Ovary (tissue), 7 donors: ENCODE measurements at regions not wholly inside any gene's neighbourhood (a gene's known extent, or its start where the extent isn't known, plus 50 kb on each side); places are given as distances from the start of the nearest gene placed in this dataset.

Source experiments
- DNase-seq, 5 donors: peaks; one replicate each; pipeline ENCODE4 v3.0.0-alpha.2; 2019 to 2020
- H3K27ac ChIP-seq, 2 donors: fragments of 200-600 bp; one replicate each; pipeline versions ENCODE4 v1.5.1 to v1.8.0; 2019 to 2022
- H3K27me3 ChIP-seq: fragments of 200-600 bp; one replicate; pipeline ENCODE4 v1.8.0; 2022
- H3K36me3 ChIP-seq: fragments of 200-600 bp; sonication (generic); one replicate; pipeline ENCODE4 v1.5.1; 2019
- H3K4me1 ChIP-seq: one replicate; pipeline ENCODE4 v1.8.1; 2013; ENCODE audit warnings: mild to moderate bottlenecking, moderate library complexity; ENCODE audit not compliant: insufficient read depth
- H3K4me3 ChIP-seq: fragments of 200-600 bp; sonication (generic); one replicate; pipeline ENCODE4 v1.5.1; 2017
- H3K9me3 ChIP-seq, 2 donors: fragments of 200-600 bp in 1 of 2; sonication (generic) in 1 of 2; one replicate each; pipeline versions ENCODE4 v1.5.1 to v1.8.1; 2013 to 2019; ENCODE audit warnings: mild to moderate bottlenecking in 1 of 2, moderate library complexity in 1 of 2
- CTCF ChIP-seq, 3 donors: fragments of 450-650 bp in 2 of 3; fragments of 200-600 bp in 1 of 3; IDR thresholded peaks; one replicate each; pipeline versions ENCODE4 v1.5.1 to v1.8.0; 2016 to 2022; ENCODE audit warnings: antibody characterized with exemption in 3 of 3, mild to moderate bottlenecking in 1 of 3
- EP300 ChIP-seq: sonication (generic); formaldehyde crosslinking; IDR thresholded peaks from one replicate; pipeline ENCODE4 v1.6.1; 2017; ENCODE audit warnings: antibody characterized with exemption
- POLR2A ChIP-seq: fragments of 450-650 bp; IDR thresholded peaks from one replicate; pipeline ENCODE4 v1.6.1; 2017; ENCODE audit warnings: antibody characterized with exemption, mild to moderate bottlenecking, moderate library complexity
- WGBS, 3 donors: extraction: QIAGEN DNeasy Blood & Tissue Kit in 1 of 3; methylation state at CpG; one replicate each; pipeline versions ENCODE4 v1.1.5 to v1.1.7; 2013 to 2017; 5-methylcytosine and 5-hydroxymethylcytosine counted together
- intact Hi-C, 4 donors: fragments of 100-400 bp; cut with DNase I; formaldehyde crosslinking; loops; one replicate each; pipeline versions ENCODE4 v1.11.0 to v1.15.1; 2022 to 2023
- donor health status: DM: no; HTN: no; CAD: no; lungs with moderate emphysema.
- donor health status: DM: no; HTN: no; CAD: no.
- donor health status: Bipolar disorder and iron deficiency.
- donor health status: DM: no; HTN: no; CAD: no.
- donor health status: DM: yes; HTN: yes; CAD: no.

DNA sequence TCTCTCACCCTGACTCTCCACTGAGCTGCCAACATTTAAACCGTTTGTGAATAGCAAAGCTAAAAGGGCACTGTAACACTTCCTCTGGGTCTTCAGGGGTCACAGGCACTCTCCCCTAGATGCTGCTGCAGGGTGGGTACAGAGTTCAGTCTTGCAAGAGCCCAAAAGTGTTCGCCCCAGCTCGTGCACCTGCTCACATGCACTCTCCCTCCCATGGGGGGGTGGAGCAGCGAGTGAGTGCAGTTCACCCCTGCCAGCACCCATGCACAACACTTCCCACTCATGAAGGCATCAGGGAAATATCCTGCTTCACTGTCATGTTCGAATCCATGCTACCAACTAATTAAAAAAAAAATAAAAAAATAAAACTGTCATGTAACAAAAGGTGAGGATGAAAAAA lies 950.7 kb upstream of the PRR20A start:
- Histone ChIP-seq H3K4me3 (no peak overlapping the region), H3K27me3 (peaks cover 3% of the 10 kb centered on the region), H3K36me3 (no peaks in the 10 kb centered on the region), H3K9me3 (no peaks in the 10 kb centered on the region), H3K27ac (no peak overlapping the region), H3K4me1 (no peaks in the 10 kb centered on the region)
- DNase-seq = no peak
- intact Hi-C loops = no loop called here
- TF ChIP-seq POLR2A (no peak), EP300 (no peak), CTCF (IDR thresholded peaks at IDR 0.05) (no peak)
- 60 to 63% (median 60%) methylated on average over 5 of the region's 5 CpGs for WGBS, 3 donors

- Histone ChIP-seq H3K27me3 (no peaks in the 10 kb centered on the region), H3K4me1 (no peaks in the 10 kb centered on the region), H3K4me3 (no peak overlapping the region), H3K27ac (no peak overlapping the region), H3K9me3 (no peaks in the 10 kb centered on the region), H3K36me3 (no peaks in the 10 kb centered on the region)
- WGBS, 3 donors = 39 to 50% (median 49%) methylated on average over 1 of the region's 1 CpG
- TF ChIP-seq POLR2A (no peak), EP300 (no peak), CTCF (IDR thresholded peaks at IDR 0.05) (no peak)
- no peak for DNase-seq
- intact Hi-C loops = no loop called here
Measured at GRCh38 chr13:56198350-56198749, 942.4 kb upstream of the PRR20A start.

- WGBS, 3 donors = 59 to 67% (median 64%) methylated on average over 2 of the region's 2 CpGs
- Histone ChIP-seq H3K27ac (no peak overlapping the region), H3K36me3 (no peaks in the 10 kb centered on the region), H3K4me3 (no peak overlapping the region), H3K27me3 (no peaks in the 10 kb centered on the region), H3K9me3 (no peaks in the 10 kb centered on the region), H3K4me1 (no peaks in the 10 kb centered on the region)
- DNase-seq = no peak
- TF ChIP-seq POLR2A = no peak
- intact Hi-C loops = no loop called here
Measured at GRCh38 chr13:56201834-56202233, 938.9 kb upstream of the PRR20A start.

- Histone ChIP-seq H3K9me3 (no peaks in the 10 kb centered on the region), H3K27me3 (no peaks in the 10 kb centered on the region), H3K27ac (no peak overlapping the region), H3K4me1 (no peaks in the 10 kb centered on the region), H3K4me3 (no peak overlapping the region), H3K36me3 (no peaks in the 10 kb centered on the region)
- DNase-seq = no peak
- TF ChIP-seq POLR2A (no peak), EP300 (no peak)
- intact Hi-C loops = no loop called here
- WGBS, 3 donors = 72 to 88% (median 82%) methylated on average over 1 of the region's 1 CpG
Measured at GRCh38 chr13:56216221-56216620, 924.5 kb upstream of the PRR20A start.

GRCh38 chr13:56247692-56248091 lies 893.0 kb upstream of the PRR20A start:
- Histone ChIP-seq H3K9me3 (no peaks in the 10 kb centered on the region), H3K27me3 (no peaks in the 10 kb centered on the region), H3K36me3 (no peaks in the 10 kb centered on the region), H3K4me3 (no peak overlapping the region), H3K27ac (no peak overlapping the region), H3K4me1 (no peaks in the 10 kb centered on the region)
- DNase-seq = no peak
- intact Hi-C loops = no loop called here
- 58 to 76% (median 59%) methylated on average over 2 of the region's 2 CpGs for WGBS, 3 donors
- no peak for TF ChIP-seq EP300
- TF ChIP-seq POLR2A = no peak
- no peak for TF ChIP-seq CTCF (IDR thresholded peaks at IDR 0.05)

- Histone ChIP-seq H3K27me3 (no peaks in the 10 kb centered on the region), H3K4me3 (no peak overlapping the region), H3K27ac (no peak overlapping the region), H3K36me3 (no peaks in the 10 kb centered on the region), H3K4me1 (no peaks in the 10 kb centered on the region), H3K9me3 (no peaks in the 10 kb centered on the region)
- DNase-seq = no peak
- intact Hi-C loops = no loop called here
- no peak for TF ChIP-seq EP300
- TF ChIP-seq CTCF (IDR thresholded peaks at IDR 0.05) = no peak
- no peak for TF ChIP-seq POLR2A
- WGBS, 3 donors = 67 to 81% (median 71%) methylated on average over 1 of the region's 1 CpG
Measured at GRCh38 chr13:56271686-56272085, 869.0 kb upstream of the PRR20A start.
